ENCODE measurements at regions not wholly inside any gene's neighbourhood (a gene's known extent, or its start where the extent isn't known, plus 50 kb on each side); places are given as distances from the start of the nearest gene placed in this dataset.

DNA sequence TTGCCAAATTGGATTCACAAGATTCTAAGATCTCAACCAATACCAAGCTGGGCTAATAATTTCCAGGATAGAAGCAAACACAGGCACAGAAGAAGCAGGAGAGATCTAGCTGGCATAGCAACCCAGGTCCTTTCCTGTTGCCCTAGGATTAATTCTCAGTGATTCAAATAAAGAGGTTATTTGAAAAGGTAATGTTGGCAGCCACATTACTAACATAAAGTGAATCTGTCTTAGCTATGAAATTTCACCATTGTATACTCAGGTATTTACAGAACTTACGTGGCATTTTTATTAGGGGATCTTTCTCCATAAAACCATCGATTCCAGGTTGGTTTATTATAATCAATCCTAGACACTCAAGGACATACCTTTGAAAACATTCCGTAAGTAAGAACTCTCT, 379.3 kb upstream of the POM121L12 start:
- Histone ChIP-seq H2BK15ac (ENCODE audit: low read depth, poor library complexity, severe bottlenecking) (no peak overlapping the region), H4K8ac (ENCODE audit: low read length) (no peak overlapping the region), H3K4ac (ENCODE audit: low read depth in 1 of 2, low read length in 2 of 2) (no peak overlapping the region), H3K23ac (ENCODE audit: low read length in 2 of 2) (no peak overlapping the region), H3K4me2 (ENCODE audit: low read length, poor library complexity, severe bottlenecking) (no peak overlapping the region), H3K27me3 (ENCODE audit: control insufficient read depth in 1 of 2, insufficient read depth in 1 of 2, low read length in 2 of 2) (no peaks in the 10 kb centered on the region), H3K36me3 (ENCODE audit: control insufficient read depth in 1 of 2, insufficient read depth in 2 of 2, low read depth in 1 of 2, low read length in 2 of 2) (no peaks in the 10 kb centered on the region), H3K79me1 (replicated peaks; ENCODE audit: low read length, poor library complexity, severe bottlenecking) (no peaks in the 10 kb centered on the region), H3K4me1 (ENCODE audit: control insufficient read depth, insufficient read depth, low read depth, low read length) (no peaks in the 10 kb centered on the region), H3K4me3 (ENCODE audit: insufficient read depth in 1 of 2, low read depth in 1 of 2, low read length in 2 of 2) (no peak overlapping the region), H3K9me3 (ENCODE audit: control insufficient read depth, low read length) (peaks cover 5% of the 10 kb centered on the region), H3K27ac (ENCODE audit: low read length, poor library complexity, severe bottlenecking) (no peak overlapping the region), H3K9ac (ENCODE audit: low read length) (no peak overlapping the region), H3K14ac (ENCODE audit: low read length in 2 of 2) (no peak overlapping the region), H2BK5ac (ENCODE audit: low read depth, low read length, poor library complexity, severe bottlenecking) (no peak overlapping the region), H2BK12ac (ENCODE audit: low read length in 2 of 2) (no peak overlapping the region), H2AFZ (ENCODE audit: low read depth, low read length) (no peak overlapping the region), H2BK120ac (ENCODE audit: low read depth, low read length) (no peak overlapping the region), H3K18ac (ENCODE audit: low read depth in 1 of 2, low read length in 2 of 2) (no peak overlapping the region), H4K91ac (ENCODE audit: low read length) (no peak overlapping the region), H2AK5ac (ENCODE audit: low read length, severe bottlenecking) (no peak overlapping the region)
- 96% methylated on average over 2 of the region's 3 CpGs for WGBS
- no peak for DNase-seq

- H3K36me3 ChIP-seq (ENCODE audit: control insufficient read depth in 1 of 2, insufficient read depth in 2 of 2, low read depth in 1 of 2, low read length in 2 of 2) = no peaks in the 10 kb centered on the region
- H4K91ac ChIP-seq (ENCODE audit: low read length) = no peak overlapping the region
- no peak overlapping the region for H3K4me3 ChIP-seq (ENCODE audit: insufficient read depth in 1 of 2, low read depth in 1 of 2, low read length in 2 of 2)
- no peak overlapping the region for H2BK120ac ChIP-seq (ENCODE audit: low read depth, low read length)
- no peak overlapping the region for H3K18ac ChIP-seq (ENCODE audit: low read depth in 1 of 2, low read length in 2 of 2)
- H3K79me1 ChIP-seq (replicated peaks; ENCODE audit: low read length, poor library complexity, severe bottlenecking) = no peaks in the 10 kb centered on the region
- no peak for DNase-seq
- peaks cover 5% of the 10 kb centered on the region for H3K9me3 ChIP-seq (ENCODE audit: control insufficient read depth, low read length)
- no peak overlapping the region for H3K27ac ChIP-seq (ENCODE audit: low read length, poor library complexity, severe bottlenecking)
- H2AK5ac ChIP-seq (ENCODE audit: low read length, severe bottlenecking) = no peak overlapping the region
- H3K4me1 ChIP-seq (ENCODE audit: control insufficient read depth, insufficient read depth, low read depth, low read length) = no peaks in the 10 kb centered on the region
- H3K4me2 ChIP-seq (ENCODE audit: low read length, poor library complexity, severe bottlenecking) = no peak overlapping the region
- H2BK15ac ChIP-seq (ENCODE audit: low read depth, poor library complexity, severe bottlenecking) = no peak overlapping the region
- 60% methylated on average over 1 of the region's 1 CpG for WGBS
- H3K14ac ChIP-seq (ENCODE audit: low read length in 2 of 2) = no peak overlapping the region
- no peak overlapping the region for H3K9ac ChIP-seq (ENCODE audit: low read length)
- no peak overlapping the region for H3K23ac ChIP-seq (ENCODE audit: low read length in 2 of 2)
- H2AFZ ChIP-seq (ENCODE audit: low read depth, low read length) = no peak overlapping the region
- H3K4ac ChIP-seq (ENCODE audit: low read depth in 1 of 2, low read length in 2 of 2) = no peak overlapping the region
- no peak overlapping the region for H2BK12ac ChIP-seq (ENCODE audit: low read length in 2 of 2)
- no peaks in the 10 kb centered on the region for H3K27me3 ChIP-seq (ENCODE audit: control insufficient read depth in 1 of 2, insufficient read depth in 1 of 2, low read length in 2 of 2)
- H2BK5ac ChIP-seq (ENCODE audit: low read depth, low read length, poor library complexity, severe bottlenecking) = no peak overlapping the region
- no peak overlapping the region for H4K8ac ChIP-seq (ENCODE audit: low read length)
Observed at GRCh38 chr7:52652621-52653020, 382.8 kb upstream of the POM121L12 start.

- Histone ChIP-seq H3K4ac (ENCODE audit: low read depth in 1 of 2, low read length in 2 of 2) (no peak overlapping the region), H2BK15ac (ENCODE audit: low read depth, poor library complexity, severe bottlenecking) (no peak overlapping the region), H3K23ac (ENCODE audit: low read length in 2 of 2) (no peak overlapping the region), H3K9ac (ENCODE audit: low read length) (no peak overlapping the region), H2BK5ac (ENCODE audit: low read depth, low read length, poor library complexity, severe bottlenecking) (no peak overlapping the region), H2BK12ac (ENCODE audit: low read length in 2 of 2) (no peak overlapping the region), H3K9me3 (ENCODE audit: control insufficient read depth, low read length) (peaks cover 14% of the 10 kb centered on the region), H3K27me3 (ENCODE audit: control insufficient read depth in 1 of 2, insufficient read depth in 1 of 2, low read length in 2 of 2) (no peaks in the 10 kb centered on the region), H3K4me2 (ENCODE audit: low read length, poor library complexity, severe bottlenecking) (no peak overlapping the region), H3K18ac (ENCODE audit: low read depth in 1 of 2, low read length in 2 of 2) (no peak overlapping the region), H3K36me3 (ENCODE audit: control insufficient read depth in 1 of 2, insufficient read depth in 2 of 2, low read depth in 1 of 2, low read length in 2 of 2) (no peaks in the 10 kb centered on the region), H4K91ac (ENCODE audit: low read length) (no peak overlapping the region), H3K14ac (ENCODE audit: low read length in 2 of 2) (no peak overlapping the region), H3K79me1 (replicated peaks; ENCODE audit: low read length, poor library complexity, severe bottlenecking) (no peaks in the 10 kb centered on the region), H3K27ac (ENCODE audit: low read length, poor library complexity, severe bottlenecking) (no peak overlapping the region), H4K8ac (ENCODE audit: low read length) (no peak overlapping the region), H3K4me1 (ENCODE audit: control insufficient read depth, insufficient read depth, low read depth, low read length) (no peaks in the 10 kb centered on the region), H2AK5ac (ENCODE audit: low read length, severe bottlenecking) (no peak overlapping the region), H2AFZ (ENCODE audit: low read depth, low read length) (no peak overlapping the region), H3K4me3 (ENCODE audit: insufficient read depth in 1 of 2, low read depth in 1 of 2, low read length in 2 of 2) (no peak overlapping the region), H2BK120ac (ENCODE audit: low read depth, low read length) (no peak overlapping the region)
- no peak for DNase-seq
- no CpG with 5 or more reads among the region's 1 CpG for WGBS
Observed at GRCh38 chr7:52648872-52649271, 386.6 kb upstream of the POM121L12 start.

DNA sequence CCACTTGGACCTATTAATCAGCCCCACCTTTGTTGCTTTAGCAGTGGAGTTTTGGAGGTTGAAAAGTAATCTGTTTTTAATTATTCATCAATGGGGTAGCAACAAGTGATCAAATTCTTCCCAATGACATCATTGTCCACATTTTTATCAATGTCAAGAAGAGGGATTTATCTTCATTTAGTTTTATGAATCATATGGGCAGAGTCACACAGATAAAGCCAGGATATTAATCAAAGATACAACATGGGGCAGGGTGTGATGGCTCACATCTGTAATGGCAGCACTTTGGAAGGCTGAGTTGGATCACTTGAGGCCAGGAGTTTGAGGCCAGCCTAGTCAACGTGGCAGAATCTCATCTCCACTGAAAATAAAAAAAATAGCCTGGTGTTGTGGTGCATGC, 388.4 kb upstream of the POM121L12 start:
- Histone ChIP-seq H3K4me1 (ENCODE audit: control insufficient read depth, insufficient read depth, low read depth, low read length) (no peaks in the 10 kb centered on the region), H3K4ac (ENCODE audit: low read depth in 1 of 2, low read length in 2 of 2) (no peak overlapping the region), H3K36me3 (ENCODE audit: control insufficient read depth in 1 of 2, insufficient read depth in 2 of 2, low read depth in 1 of 2, low read length in 2 of 2) (no peaks in the 10 kb centered on the region), H4K8ac (ENCODE audit: low read length) (no peak overlapping the region), H2BK15ac (ENCODE audit: low read depth, poor library complexity, severe bottlenecking) (no peak overlapping the region), H2BK5ac (ENCODE audit: low read depth, low read length, poor library complexity, severe bottlenecking) (no peak overlapping the region), H3K27ac (ENCODE audit: low read length, poor library complexity, severe bottlenecking) (no peak overlapping the region), H2BK120ac (ENCODE audit: low read depth, low read length) (no peak overlapping the region), H3K4me3 (ENCODE audit: insufficient read depth in 1 of 2, low read depth in 1 of 2, low read length in 2 of 2) (no peak overlapping the region), H3K18ac (ENCODE audit: low read depth in 1 of 2, low read length in 2 of 2) (no peak overlapping the region), H2AFZ (ENCODE audit: low read depth, low read length) (no peak overlapping the region), H3K9me3 (ENCODE audit: control insufficient read depth, low read length) (peaks cover 14% of the 10 kb centered on the region), H3K23ac (ENCODE audit: low read length in 2 of 2) (no peak overlapping the region), H3K9ac (ENCODE audit: low read length) (no peak overlapping the region), H3K27me3 (ENCODE audit: control insufficient read depth in 1 of 2, insufficient read depth in 1 of 2, low read length in 2 of 2) (no peaks in the 10 kb centered on the region), H4K91ac (ENCODE audit: low read length) (no peak overlapping the region), H3K4me2 (ENCODE audit: low read length, poor library complexity, severe bottlenecking) (no peak overlapping the region), H3K14ac (ENCODE audit: low read length in 2 of 2) (no peak overlapping the region), H3K79me1 (replicated peaks; ENCODE audit: low read length, poor library complexity, severe bottlenecking) (no peaks in the 10 kb centered on the region), H2AK5ac (ENCODE audit: low read length, severe bottlenecking) (no peak overlapping the region), H2BK12ac (ENCODE audit: low read length in 2 of 2) (no peak overlapping the region)
- no peak for DNase-seq
- 100% methylated on average over 1 of the region's 1 CpG for WGBS

All from mesenchymal stem cell (in vitro differentiated cells and primary cell).